IPS DF 6.9 (cell line): ENCODE measurements at regions not wholly inside any gene's neighbourhood (a gene's known extent, or its start where the extent isn't known, plus 50 kb on each side); places are given as distances from the start of the nearest gene placed in this dataset.
"Not testable (repeated sequence)": the region's sequence is repeated elsewhere in the genome, so short reads cannot be mapped to it uniquely, and the experiment has no call there.

Experiments
- DNase-seq: peaks from one replicate; pipeline ENCODE4 v3.0.0-alpha.2; 2013; ENCODE audit warnings: low read depth, low spot score
- H3K27ac ChIP-seq: one replicate; pipeline ENCODE4 v1.5.1; 2013; ENCODE audit warnings: low read length, control low read depth
- H3K27me3 ChIP-seq: 2 replicates; pipeline ENCODE4 v1.6.1; 2013; ENCODE audit warnings: mild to moderate bottlenecking, low read length; ENCODE audit not compliant: control insufficient read depth, insufficient read depth
- H3K36me3 ChIP-seq: 2 replicates; pipeline ENCODE4 v1.6.1; 2013; ENCODE audit warnings: low read length; ENCODE audit not compliant: control insufficient read depth, insufficient read depth
- H3K4me1 ChIP-seq: 2 replicates; pipeline ENCODE4 v1.6.1; 2013; ENCODE audit warnings: low read length; ENCODE audit not compliant: control insufficient read depth, insufficient read depth
- H3K4me3 ChIP-seq: 2 replicates; pipeline ENCODE4 v1.5.1; 2013; ENCODE audit warnings: mild to moderate bottlenecking, low read length
- H3K9me3 ChIP-seq: 2 replicates; pipeline ENCODE4 v1.6.1; 2013; ENCODE audit warnings: low read length, inconsistent platforms; ENCODE audit not compliant: control insufficient read depth, insufficient read depth
- WGBS: extraction: QIAGEN DNeasy Blood & Tissue Kit; methylation state at CpG from one replicate; pipeline ENCODE4 v1.1.7; 2013; ENCODE audit warnings: mixed read lengths, missing lambda C conversion rate; ENCODE audit not compliant: insufficient read length, insufficient coverage; 5-methylcytosine and 5-hydroxymethylcytosine counted together

DNA sequence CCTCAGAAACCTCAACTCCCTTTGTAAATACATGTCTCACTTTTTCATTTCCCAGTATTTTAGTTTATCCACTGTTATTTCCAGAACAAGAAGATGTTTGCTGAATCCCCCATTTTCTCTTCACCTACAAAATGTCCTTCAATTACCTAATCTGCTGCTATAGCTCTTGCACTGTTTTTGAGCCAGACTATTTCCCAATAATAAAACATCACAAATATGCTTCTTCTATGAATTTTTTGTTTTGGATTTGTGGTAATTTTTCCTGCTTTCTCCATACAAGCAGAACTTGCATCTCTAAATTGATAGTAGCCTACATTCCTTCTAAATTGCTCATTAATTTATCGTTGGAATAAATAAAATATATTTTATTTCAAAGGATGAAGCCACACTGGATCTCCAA lies 199.6 kb upstream of the C1orf87 start:
- Histone ChIP-seq H3K4me3 (no peak overlapping the region), H3K4me1 (no peaks in the 10 kb centered on the region), H3K27ac (no peak overlapping the region), H3K9me3 (no peaks in the 10 kb centered on the region), H3K36me3 (no peaks in the 10 kb centered on the region), H3K27me3 (no peaks in the 10 kb centered on the region)
- DNase-seq: no peak
- WGBS: no CpG with 5 or more reads among the region's 1 CpG

DNA sequence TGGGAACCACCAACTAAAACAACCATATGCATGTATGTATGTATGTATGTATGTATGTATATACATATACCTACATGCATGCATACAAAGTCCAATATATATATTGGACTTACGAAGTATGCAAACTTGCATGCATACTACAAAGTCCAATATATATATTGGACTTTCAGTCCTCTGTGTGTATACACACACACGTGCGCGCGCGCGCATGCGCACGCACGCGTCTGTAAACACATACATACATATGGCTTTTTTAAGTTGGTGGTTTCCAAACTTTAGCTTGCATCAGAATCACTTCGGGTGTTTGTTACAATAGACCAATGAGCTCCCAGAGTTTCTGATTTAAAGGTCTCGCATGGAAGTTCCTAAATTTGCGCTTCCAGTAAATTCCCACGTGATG lies 197.5 kb upstream of the C1orf87 start:
- Histone ChIP-seq H3K36me3 (no peaks in the 10 kb centered on the region), H3K27me3 (no peaks in the 10 kb centered on the region), H3K9me3 (no peaks in the 10 kb centered on the region), H3K4me3 (no peak overlapping the region), H3K27ac (no peak overlapping the region), H3K4me1 (no peaks in the 10 kb centered on the region)
- no CpG with 5 or more reads among the region's 15 CpGs for WGBS
- no peak for DNase-seq

DNA sequence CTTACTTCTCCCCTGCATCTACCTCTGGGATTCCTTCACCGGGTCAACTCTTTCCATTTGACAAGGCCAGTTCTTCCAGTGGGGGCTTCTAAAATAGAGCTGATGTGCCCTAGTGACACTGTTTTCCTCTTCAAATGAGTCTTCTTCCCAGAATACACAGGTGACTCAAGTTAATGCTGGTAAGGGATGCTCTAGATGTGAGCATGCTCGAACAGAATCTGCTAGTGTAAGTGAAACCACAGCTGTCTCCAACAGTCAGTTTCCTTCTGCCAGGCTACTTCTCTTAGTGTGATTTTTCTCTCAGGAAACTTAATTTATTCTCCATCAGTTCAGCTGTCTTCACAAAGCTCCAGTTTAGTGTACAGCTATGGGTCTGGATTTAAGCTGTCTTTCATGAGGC lies 194.9 kb upstream of the C1orf87 start:
- no CpG with 5 or more reads among the region's 2 CpGs for WGBS
- Histone ChIP-seq H3K27ac (no peak overlapping the region), H3K4me3 (no peak overlapping the region), H3K4me1 (no peaks in the 10 kb centered on the region), H3K9me3 (no peaks in the 10 kb centered on the region), H3K27me3 (no peaks in the 10 kb centered on the region), H3K36me3 (no peaks in the 10 kb centered on the region)
- no peak for DNase-seq

DNA sequence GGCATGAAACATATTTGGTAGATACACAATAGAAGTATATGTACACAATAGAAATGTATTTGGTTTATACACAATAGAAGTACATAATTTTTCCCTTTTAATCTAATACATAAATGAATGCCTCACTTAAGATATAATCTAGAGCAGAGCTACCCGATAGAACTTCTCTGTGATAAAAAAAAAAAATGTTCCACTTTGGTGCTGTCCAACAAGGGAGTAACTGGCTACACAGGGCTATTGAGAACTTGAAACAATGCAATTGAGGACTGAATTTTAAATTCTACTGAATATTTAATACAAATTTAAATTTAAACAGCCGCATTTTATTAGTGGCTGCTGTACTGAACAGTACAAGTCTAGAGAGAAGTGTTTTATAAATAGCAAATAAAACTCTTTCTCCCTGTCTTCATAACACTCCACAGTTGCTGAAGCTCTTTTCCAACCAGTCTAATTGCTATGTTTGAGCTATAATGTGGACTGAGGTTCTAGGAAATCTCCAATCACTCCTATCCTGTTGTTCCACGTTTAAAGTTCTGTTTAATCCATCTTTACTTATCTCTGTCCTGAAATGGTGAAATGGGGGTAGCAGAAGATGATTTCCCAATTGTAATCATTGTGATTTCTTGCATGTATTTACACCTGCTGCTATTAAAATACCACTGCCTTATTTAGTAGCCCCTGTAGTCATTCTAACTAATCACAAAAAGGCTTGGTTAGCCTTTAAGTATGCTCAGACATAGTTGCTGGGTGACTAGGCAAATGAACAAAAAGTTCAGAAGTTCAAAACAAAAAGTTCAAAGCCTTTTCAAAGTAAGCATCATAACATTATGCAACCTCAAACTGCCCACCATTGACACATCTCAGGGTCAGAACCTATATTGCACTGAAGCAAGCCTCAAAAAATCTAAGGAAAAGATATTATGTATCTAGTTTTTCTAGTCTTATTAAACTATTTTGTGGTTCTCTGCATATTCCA lies 192.3 kb upstream of the C1orf87 start:
- no peak overlapping the region for H3K4me3 ChIP-seq
- DNase-seq: no peak
- H3K36me3 ChIP-seq: no peaks in the 10 kb centered on the region
- H3K27me3 ChIP-seq: no peaks in the 10 kb centered on the region
- H3K27ac ChIP-seq: no peak overlapping the region
- no CpG with 5 or more reads among the region's 3 CpGs for WGBS
- H3K9me3 ChIP-seq: no peaks in the 10 kb centered on the region
- no peaks in the 10 kb centered on the region for H3K4me1 ChIP-seq

DNA sequence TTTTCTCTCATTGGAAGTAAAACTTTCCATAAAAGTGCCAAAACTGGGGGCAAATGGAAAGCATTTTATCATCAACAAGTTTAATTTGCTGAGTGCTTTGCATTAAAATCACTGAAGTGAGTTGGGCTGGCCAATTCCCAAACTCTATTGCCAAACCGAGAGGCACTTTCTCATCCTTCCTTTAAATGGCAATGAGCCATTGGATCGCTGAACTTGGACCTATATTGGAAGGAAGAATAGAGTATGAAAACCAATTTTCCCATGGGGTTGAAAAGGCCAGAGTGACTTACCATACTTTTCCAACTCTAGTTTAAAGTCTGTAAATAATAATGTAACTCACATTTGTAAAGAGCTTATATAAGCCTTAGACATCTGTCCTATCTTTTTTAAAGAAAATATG lies 189.1 kb upstream of the C1orf87 start:
- Histone ChIP-seq H3K27me3 (no peaks in the 10 kb centered on the region), H3K9me3 (no peaks in the 10 kb centered on the region), H3K4me3 (no peak overlapping the region), H3K27ac (no peak overlapping the region), H3K4me1 (no peaks in the 10 kb centered on the region), H3K36me3 (no peaks in the 10 kb centered on the region)
- DNase-seq: no peak
- no CpG with 5 or more reads among the region's 2 CpGs for WGBS

DNA sequence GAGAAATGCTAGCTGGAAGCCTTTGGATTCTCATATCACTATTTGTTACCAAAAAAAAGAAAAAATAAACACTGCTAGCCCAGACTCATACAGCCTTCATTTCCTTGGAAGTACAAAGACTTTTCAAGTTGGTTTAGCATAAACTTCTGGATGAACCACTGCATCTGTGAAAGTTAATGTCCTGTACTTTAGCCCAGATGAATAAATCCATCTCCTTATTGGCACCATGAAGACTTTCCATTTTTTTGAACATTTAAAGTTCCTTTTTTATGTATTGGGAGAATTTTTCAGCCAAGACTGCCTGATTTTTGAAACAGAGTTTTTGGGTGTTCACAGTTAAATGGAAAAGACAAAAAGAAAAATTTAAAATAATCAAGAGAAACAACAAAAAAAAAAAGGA lies 184.0 kb upstream of the C1orf87 start:
- H3K4me1 ChIP-seq: no peaks in the 10 kb centered on the region
- no peaks in the 10 kb centered on the region for H3K27me3 ChIP-seq
- no peak overlapping the region for H3K27ac ChIP-seq
- no peaks in the 10 kb centered on the region for H3K9me3 ChIP-seq
- no peaks in the 10 kb centered on the region for H3K36me3 ChIP-seq
- no peak for DNase-seq
- no peak overlapping the region for H3K4me3 ChIP-seq

DNA sequence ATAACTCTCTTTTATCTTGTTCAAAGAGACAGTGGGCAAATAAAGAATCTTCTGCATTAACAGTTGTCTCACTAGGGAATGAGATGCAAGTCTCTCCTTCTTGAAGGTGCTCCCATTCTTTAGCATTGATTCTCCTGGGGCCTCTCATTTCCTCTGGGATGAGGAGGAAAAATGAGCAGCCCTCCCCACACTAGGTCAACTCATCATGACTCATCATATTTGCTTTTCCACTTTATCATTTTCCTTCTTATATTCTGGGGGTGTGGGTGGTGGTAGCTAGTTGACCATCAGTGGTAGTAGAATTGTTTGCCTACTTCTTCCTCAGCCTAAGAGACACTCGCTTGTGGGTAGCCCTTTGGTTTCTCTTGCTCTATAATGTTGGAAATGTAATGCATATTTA lies 182.0 kb upstream of the C1orf87 start:
- WGBS: no CpG with 5 or more reads among the region's 1 CpG
- DNase-seq: no peak
- no peaks in the 10 kb centered on the region for H3K9me3 ChIP-seq
- H3K4me1 ChIP-seq: no peaks in the 10 kb centered on the region
- H3K36me3 ChIP-seq: no peaks in the 10 kb centered on the region
- H3K4me3 ChIP-seq: no peak overlapping the region
- H3K27ac ChIP-seq: no peak overlapping the region
- H3K27me3 ChIP-seq: no peaks in the 10 kb centered on the region

DNA sequence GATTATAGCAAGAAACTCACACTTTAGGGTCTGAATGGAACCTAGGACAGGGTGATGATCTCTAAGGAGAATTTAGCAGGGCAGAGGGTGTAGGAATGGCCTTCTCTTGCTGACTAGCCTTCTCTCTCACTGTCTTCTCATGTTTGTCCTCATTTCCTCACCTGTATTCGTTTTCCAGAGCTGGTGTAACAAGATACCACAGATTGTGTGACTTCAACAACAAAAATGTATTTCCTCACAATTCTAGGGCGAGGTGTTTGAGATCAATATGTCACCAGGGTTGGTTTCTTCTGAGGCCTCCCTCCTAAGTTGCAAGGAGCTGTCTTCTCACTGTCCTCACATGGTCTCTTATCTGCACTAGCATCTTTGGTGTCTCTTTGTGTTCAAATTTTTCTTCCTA lies 177.9 kb upstream of the C1orf87 start:
- DNase-seq: no peak
- H3K27me3 ChIP-seq: no peaks in the 10 kb centered on the region
- H3K36me3 ChIP-seq: no peaks in the 10 kb centered on the region
- H3K9me3 ChIP-seq: no peaks in the 10 kb centered on the region
- no CpG with 5 or more reads among the region's 2 CpGs for WGBS
- H3K4me3 ChIP-seq: no peak overlapping the region
- no peaks in the 10 kb centered on the region for H3K4me1 ChIP-seq
- H3K27ac ChIP-seq: no peak overlapping the region

DNA sequence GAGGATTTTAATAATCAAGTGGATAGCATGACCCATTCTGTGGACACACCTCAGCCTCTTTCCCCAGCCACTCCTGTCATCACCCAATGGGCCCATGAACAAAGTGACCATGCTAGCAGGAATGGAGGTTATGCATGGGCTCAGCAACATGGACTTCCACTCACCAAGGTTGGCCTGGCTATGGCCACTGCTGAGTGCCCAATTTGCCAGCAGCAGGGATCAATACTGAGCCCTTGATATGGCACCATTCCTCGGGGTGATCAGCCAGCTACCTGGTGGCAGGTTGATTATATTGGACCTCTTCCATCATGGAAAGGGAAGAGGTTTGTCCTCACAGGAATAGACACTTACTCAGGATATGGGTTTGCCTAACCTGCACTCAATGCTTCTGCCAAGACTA lies 173.9 kb upstream of the C1orf87 start:
- not testable (repeated sequence) for H3K27me3 ChIP-seq, H3K4me1 ChIP-seq, DNase-seq, H3K4me3 ChIP-seq, H3K9me3 ChIP-seq, H3K27ac ChIP-seq, H3K36me3 ChIP-seq
- no CpG with 5 or more reads among the region's 1 CpG for WGBS

DNA sequence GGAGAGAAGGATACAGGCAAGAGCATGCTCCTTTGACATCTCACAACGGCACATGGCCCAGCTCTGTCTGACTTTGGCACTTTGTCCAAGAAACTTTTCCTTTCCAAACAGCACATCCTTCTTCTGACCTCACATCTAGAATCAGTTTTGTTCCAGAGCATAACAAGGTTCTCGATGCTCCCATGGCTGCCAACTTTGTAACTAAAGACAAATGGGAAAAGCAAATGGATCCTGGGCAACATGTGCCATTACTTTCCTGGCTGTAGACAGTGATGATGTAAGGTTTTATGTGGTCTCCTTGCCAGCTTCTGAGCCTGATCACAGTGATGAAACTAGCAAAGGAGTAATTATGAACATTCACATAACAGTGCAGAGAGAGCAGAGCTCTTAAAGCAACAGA lies 171.8 kb upstream of the C1orf87 start:
- no peak overlapping the region for H3K27ac ChIP-seq
- WGBS: no CpG with 5 or more reads among the region's 2 CpGs
- H3K9me3 ChIP-seq: no peaks in the 10 kb centered on the region

DNA sequence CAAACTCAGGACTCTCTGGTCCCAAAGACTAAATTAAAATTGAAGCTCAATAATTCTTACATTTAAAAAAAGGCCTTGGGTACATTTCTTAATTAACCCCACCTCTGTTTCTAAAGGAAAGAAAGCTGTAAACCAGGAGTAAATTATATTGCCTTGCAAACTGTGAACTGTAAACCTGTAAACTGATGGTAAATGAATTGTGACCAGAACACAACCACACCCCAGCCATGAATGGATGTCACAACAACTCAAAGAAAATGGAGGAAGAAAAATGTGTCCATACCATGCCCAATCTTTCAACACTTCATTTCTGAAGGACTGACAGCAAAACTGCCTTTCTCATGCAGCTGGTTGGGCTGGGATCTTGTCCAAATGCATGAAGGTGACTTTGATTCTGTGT lies 171.3 kb upstream of the C1orf87 start:
- Histone ChIP-seq H3K36me3 (no peaks in the 10 kb centered on the region), H3K27me3 (no peaks in the 10 kb centered on the region), H3K27ac (no peak overlapping the region), H3K9me3 (no peaks in the 10 kb centered on the region), H3K4me3 (no peak overlapping the region), H3K4me1 (no peaks in the 10 kb centered on the region)
- no peak for DNase-seq

More for the DNA sequence above, 171.8 kb upstream of the C1orf87 start:
- no peak for DNase-seq
- no peaks in the 10 kb centered on the region for H3K36me3 ChIP-seq
- no peak overlapping the region for H3K4me3 ChIP-seq
- no peaks in the 10 kb centered on the region for H3K4me1 ChIP-seq
- no peaks in the 10 kb centered on the region for H3K27me3 ChIP-seq
